ENCODE measurements at regions not wholly inside any gene's neighbourhood (a gene's known extent, or its start where the extent isn't known, plus 50 kb on each side); places are given as distances from the start of the nearest gene placed in this dataset.

DNA sequence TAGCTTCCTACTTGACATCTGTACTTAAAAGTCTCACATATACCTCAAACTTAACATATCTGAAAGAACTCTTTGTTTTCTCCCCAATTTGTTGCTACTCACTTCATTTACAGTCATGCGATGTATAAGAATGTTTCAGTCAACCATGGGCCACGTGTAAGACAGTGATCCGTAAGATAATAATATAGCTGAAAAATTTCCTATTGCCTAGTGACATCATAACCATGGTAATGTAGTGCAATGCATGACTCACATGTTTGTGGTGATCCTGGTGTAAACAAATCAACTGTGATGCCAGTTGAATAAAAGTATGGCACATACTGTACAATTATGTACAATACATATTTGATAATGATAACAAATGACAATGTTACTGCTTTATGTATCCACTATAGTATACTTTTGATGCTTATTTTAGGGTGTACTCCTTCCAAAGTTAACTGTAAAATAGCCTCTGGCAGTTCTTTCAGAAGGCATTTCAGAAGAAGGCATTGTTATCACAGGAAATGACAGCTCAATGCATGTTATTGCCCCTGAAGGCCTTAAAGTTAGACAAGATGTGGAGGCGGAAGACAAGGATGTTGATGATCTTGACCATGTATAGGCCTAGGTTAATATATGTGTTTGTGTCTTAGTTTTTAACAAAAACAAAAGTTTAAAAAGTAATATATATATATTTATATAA is 579.0 kb downstream of the EPHA7 start:
- TF ChIP-seq EZH2 (IDR thresholded peaks at IDR 0.05; ENCODE audit: borderline replicate concordance) (no peak), EZH2phosphoT487 (IDR thresholded peaks at IDR 0.05; ENCODE audit: low read depth, severe bottlenecking, unreplicated experiment) (no peak)
- TF ChIP-seq, protein P1, sequence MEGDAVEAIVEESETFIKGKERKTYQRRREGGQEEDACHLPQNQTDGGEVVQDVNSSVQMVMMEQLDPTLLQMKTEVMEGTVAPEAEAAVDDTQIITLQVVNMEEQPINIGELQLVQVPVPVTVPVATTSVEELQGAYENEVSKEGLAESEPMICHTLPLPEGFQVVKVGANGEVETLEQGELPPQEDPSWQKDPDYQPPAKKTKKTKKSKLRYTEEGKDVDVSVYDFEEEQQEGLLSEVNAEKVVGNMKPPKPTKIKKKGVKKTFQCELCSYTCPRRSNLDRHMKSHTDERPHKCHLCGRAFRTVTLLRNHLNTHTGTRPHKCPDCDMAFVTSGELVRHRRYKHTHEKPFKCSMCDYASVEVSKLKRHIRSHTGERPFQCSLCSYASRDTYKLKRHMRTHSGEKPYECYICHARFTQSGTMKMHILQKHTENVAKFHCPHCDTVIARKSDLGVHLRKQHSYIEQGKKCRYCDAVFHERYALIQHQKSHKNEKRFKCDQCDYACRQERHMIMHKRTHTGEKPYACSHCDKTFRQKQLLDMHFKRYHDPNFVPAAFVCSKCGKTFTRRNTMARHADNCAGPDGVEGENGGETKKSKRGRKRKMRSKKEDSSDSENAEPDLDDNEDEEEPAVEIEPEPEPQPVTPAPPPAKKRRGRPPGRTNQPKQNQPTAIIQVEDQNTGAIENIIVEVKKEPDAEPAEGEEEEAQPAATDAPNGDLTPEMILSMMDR (IDR thresholded peaks at IDR 0.05; ENCODE audit: poor library complexity), result no peak

Measured in hepatocyte (in vitro differentiated cells).